T-helper 2 cell treated with Interferon-gamma antibody and Interleukin-4, amounts not matched to agents 5 μg/mL and 100 μg/mL, for 36 hours (primary cell): ENCODE measurements at regions not wholly inside any gene's neighbourhood (a gene's known extent, or its start where the extent isn't known, plus 50 kb on each side); places are given as distances from the start of the nearest gene placed in this dataset.

Experiments used
- DNase-seq: peaks from one replicate; pipeline ENCODE4 v3.0.0; 2021; ENCODE audit warnings: low spot score
- H3K27ac Mint-ChIP-seq: one replicate; pipeline ENCODE4 v1.8.0; 2021; ENCODE audit warnings: mild to moderate bottlenecking, mixed read lengths
- H3K27me3 Mint-ChIP-seq: one replicate; pipeline ENCODE4 v1.8.0; 2021; ENCODE audit warnings: low read depth, mixed read lengths
- H3K36me3 Mint-ChIP-seq: one replicate; pipeline ENCODE4 v1.8.0; 2021; ENCODE audit warnings: low read depth, mixed read lengths
- H3K4me1 Mint-ChIP-seq: one replicate; pipeline ENCODE4 v1.8.0; 2021; ENCODE audit warnings: low read depth, mixed read lengths
- H3K4me3 Mint-ChIP-seq: one replicate; pipeline ENCODE4 v1.8.0; 2022; ENCODE audit warnings: mild to moderate bottlenecking, moderate library complexity, mixed read lengths
- H3K9me3 Mint-ChIP-seq: one replicate; pipeline ENCODE4 v1.8.0; 2021; ENCODE audit warnings: mixed read lengths

DNA sequence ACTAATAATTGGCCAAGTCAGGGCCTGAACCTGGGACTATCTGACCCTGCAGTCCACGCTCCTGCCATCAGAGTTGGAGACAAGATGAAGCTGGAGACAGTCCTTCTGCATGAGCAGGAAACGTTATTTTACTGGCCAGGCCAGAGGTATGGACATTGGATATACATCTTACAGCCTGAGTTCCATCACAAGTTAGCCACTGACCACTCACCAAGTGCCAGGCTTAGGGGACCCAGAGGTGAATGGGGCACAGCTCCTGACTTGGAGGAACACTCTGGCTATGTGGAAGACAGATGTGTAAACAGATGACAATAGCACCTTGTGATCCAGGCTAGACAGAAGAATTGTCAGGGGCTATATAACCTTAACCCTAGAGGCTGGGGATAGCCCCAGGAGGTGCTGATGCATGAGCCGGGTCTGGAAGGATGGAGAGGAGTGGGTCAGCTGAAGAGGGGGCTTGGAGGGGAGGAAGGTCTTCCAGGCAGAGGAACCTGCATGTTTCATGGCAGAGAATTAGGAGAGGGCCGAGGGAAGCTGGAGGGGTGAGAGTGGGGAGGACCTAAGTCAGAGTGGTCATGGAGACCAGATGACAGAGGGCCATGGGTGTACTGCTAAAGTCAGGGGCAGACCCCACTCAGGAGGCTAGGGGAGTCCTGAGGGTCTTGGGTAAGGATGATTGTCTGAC, 52.5 kb upstream of the DMRTB1 start:
- H3K27ac Mint-ChIP-seq = no peak overlapping the region
- no peak overlapping the region for H3K4me3 Mint-ChIP-seq
- peaks cover 5% of the 10 kb centered on the region for H3K4me1 Mint-ChIP-seq
- no peaks in the 10 kb centered on the region for H3K36me3 Mint-ChIP-seq
- H3K9me3 Mint-ChIP-seq = no peaks in the 10 kb centered on the region
- H3K27me3 Mint-ChIP-seq = no peaks in the 10 kb centered on the region
- no peak for DNase-seq

DNA sequence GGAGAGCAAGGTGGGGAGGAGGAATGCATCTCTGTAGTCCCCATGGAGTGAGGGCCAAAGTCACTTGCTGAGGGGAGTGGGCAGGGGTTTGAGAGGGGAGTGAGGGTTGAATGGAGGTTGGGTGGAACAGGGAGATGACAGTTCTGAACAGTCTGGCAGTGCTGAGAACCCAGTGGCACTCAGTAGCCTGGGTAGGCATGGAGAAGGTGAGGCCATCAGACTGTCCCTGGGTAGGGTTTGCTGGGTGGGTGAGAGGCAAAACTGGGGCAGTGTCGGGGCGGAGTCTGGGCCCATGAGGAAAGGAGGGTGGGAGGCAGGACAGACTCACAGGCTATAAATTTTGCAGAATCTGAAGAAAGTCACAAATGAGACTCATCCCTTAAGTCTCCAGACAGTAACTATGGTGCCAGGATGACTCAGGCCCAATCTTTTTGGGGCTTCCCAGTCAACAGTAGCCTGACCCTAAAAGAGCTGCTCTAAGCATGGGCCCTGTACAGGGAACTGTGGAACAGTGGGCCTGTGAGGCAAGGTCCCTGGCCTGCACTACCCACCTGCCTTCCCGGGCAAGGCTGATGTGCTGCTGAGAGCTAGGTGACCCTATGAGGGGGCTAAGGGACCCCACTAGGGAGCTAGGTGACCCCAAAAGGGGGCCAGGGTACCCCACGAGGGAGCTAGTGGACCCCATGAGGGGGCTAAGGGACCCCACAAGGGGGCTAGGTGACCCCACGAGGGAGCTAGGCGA, 51.0 kb upstream of the DMRTB1 start:
- H3K27ac Mint-ChIP-seq = no peak overlapping the region
- H3K9me3 Mint-ChIP-seq = no peaks in the 10 kb centered on the region
- peaks cover 19% of the 10 kb centered on the region for H3K4me1 Mint-ChIP-seq
- H3K27me3 Mint-ChIP-seq = no peaks in the 10 kb centered on the region
- no peaks in the 10 kb centered on the region for H3K36me3 Mint-ChIP-seq
- no peak overlapping the region for H3K4me3 Mint-ChIP-seq
- no peak for DNase-seq

DNA sequence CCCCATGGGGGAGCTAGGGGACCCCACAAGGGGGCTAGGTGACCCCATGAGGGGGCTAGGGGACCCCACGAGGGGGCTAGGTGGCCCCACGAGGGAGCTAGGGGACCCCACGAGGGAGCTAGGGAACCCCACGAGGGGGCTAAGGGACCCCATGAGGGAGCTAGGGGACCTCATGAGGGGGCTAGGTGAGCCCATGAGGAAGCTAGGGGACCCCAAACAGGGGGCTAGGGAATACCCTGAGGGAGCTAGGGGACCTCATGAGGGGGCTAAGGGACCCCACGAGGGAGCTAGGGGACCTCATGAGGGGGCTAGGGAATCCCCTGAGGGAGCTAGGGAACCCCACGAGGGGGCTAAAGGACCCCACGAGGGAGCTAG, 50.5 kb upstream of the DMRTB1 start:
- H3K27ac Mint-ChIP-seq = no peak overlapping the region
- no peaks in the 10 kb centered on the region for H3K36me3 Mint-ChIP-seq
- no peaks in the 10 kb centered on the region for H3K27me3 Mint-ChIP-seq
- no peaks in the 10 kb centered on the region for H3K9me3 Mint-ChIP-seq
- peaks cover 25% of the 10 kb centered on the region for H3K4me1 Mint-ChIP-seq
- no peak for DNase-seq
- H3K4me3 Mint-ChIP-seq = no peak overlapping the region

DNA sequence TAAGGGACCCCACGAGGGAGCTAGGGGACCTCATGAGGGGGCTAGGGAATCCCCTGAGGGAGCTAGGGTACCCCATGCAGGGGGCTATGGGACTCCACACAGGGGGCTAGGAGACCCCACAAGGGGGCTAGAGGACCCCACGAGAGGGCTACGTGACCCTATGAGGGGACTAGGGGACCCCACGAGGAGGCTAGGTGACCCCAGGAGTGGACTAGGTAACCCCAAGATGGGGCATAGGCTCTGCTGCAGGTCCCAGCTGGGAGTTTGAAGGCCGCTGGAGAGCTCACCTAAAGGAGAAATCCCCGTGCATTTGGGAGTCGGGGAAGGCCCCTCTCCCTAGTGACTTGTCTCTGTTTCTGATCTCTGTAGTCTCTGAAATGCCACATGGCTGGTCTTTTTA, 50.0 kb upstream of the DMRTB1 start:
- Mint-ChIP-seq H3K4me3 (no peak overlapping the region), H3K9me3 (no peaks in the 10 kb centered on the region), H3K4me1 (peaks cover 29% of the 10 kb centered on the region), H3K27ac (peak overlapping the region; percentile 23), H3K27me3 (no peaks in the 10 kb centered on the region), H3K36me3 (no peaks in the 10 kb centered on the region)
- no peak for DNase-seq
